Mucosa of stomach (tissue), 1 donor: ENCODE measurements at regions not wholly inside any gene's neighbourhood (a gene's known extent, or its start where the extent isn't known, plus 50 kb on each side); places are given as distances from the start of the nearest gene placed in this dataset.
"Not testable (repeated sequence)": the region's sequence is repeated elsewhere in the genome, so short reads cannot be mapped to it uniquely, and the experiment has no call there.

ENCODE experiments used
- H3K27me3 ChIP-seq: one replicate; pipeline ENCODE4 v1.7.0; 2013; ENCODE audit warnings: mild to moderate bottlenecking, low read length; ENCODE audit not compliant: control insufficient read depth, insufficient read depth
- H3K36me3 ChIP-seq: one replicate; pipeline ENCODE4 v1.7.0; 2013; ENCODE audit warnings: low read length; ENCODE audit not compliant: control insufficient read depth, insufficient read depth
- H3K4me1 ChIP-seq: one replicate; pipeline ENCODE4 v1.7.0; 2013; ENCODE audit warnings: mild to moderate bottlenecking, low read length; ENCODE audit not compliant: control insufficient read depth, insufficient read depth
- H3K4me3 ChIP-seq: one replicate; pipeline ENCODE4 v1.7.0; 2013; ENCODE audit warnings: low read length
- H3K9ac ChIP-seq: one replicate; pipeline ENCODE4 v1.7.0; 2013; ENCODE audit warnings: mild to moderate bottlenecking, low read length, moderate library complexity
- H3K9me3 ChIP-seq: one replicate; pipeline ENCODE4 v1.7.0; 2013; ENCODE audit warnings: mild to moderate bottlenecking, low read length, moderate library complexity; ENCODE audit not compliant: control insufficient read depth
- donor health status: Pancreatic carcinoma.

- Histone ChIP-seq H3K4me3 (no peak overlapping the region), H3K4me1 (no peaks in the 10 kb centered on the region), H3K9ac (no peak overlapping the region), H3K9me3 (no peaks in the 10 kb centered on the region), H3K27me3 (no peaks in the 10 kb centered on the region), H3K36me3 (no peaks in the 10 kb centered on the region)
Observed at GRCh38 chr10:57624066-57624465, 643.6 kb downstream of the IPMK start.

GRCh38 chr10:57621466-57621865, 646.2 kb downstream of the IPMK start:
- no peaks in the 10 kb centered on the region for H3K9me3 ChIP-seq
- H3K4me1 ChIP-seq = no peaks in the 10 kb centered on the region
- H3K9ac ChIP-seq = no peak overlapping the region
- H3K36me3 ChIP-seq = no peaks in the 10 kb centered on the region
- H3K27me3 ChIP-seq = no peaks in the 10 kb centered on the region
- no peak overlapping the region for H3K4me3 ChIP-seq

- Histone ChIP-seq H3K4me1 (no peaks in the 10 kb centered on the region), H3K9ac (no peak overlapping the region), H3K27me3 (no peaks in the 10 kb centered on the region), H3K36me3 (no peaks in the 10 kb centered on the region), H3K9me3 (no peaks in the 10 kb centered on the region), H3K4me3 (no peak overlapping the region)
Observed at GRCh38 chr10:57605948-57606485, 661.7 kb downstream of the IPMK start.

- Histone ChIP-seq H3K36me3 (no peaks in the 10 kb centered on the region), H3K27me3 (no peaks in the 10 kb centered on the region), H3K4me3 (no peak overlapping the region), H3K4me1 (no peaks in the 10 kb centered on the region), H3K9me3 (no peaks in the 10 kb centered on the region), H3K9ac (no peak overlapping the region)
Observed at GRCh38 chr10:57599440-57599839, 668.3 kb downstream of the IPMK start.

- no peak overlapping the region for H3K9ac ChIP-seq
- no peaks in the 10 kb centered on the region for H3K36me3 ChIP-seq
- no peaks in the 10 kb centered on the region for H3K9me3 ChIP-seq
- no peaks in the 10 kb centered on the region for H3K4me1 ChIP-seq
- no peaks in the 10 kb centered on the region for H3K27me3 ChIP-seq
- H3K4me3 ChIP-seq = no peak overlapping the region
Observed at GRCh38 chr10:57593983-57594573, 673.6 kb downstream of the IPMK start.

- H3K36me3 ChIP-seq = no peaks in the 10 kb centered on the region
- no peak overlapping the region for H3K4me3 ChIP-seq
- no peaks in the 10 kb centered on the region for H3K9me3 ChIP-seq
- H3K9ac ChIP-seq = no peak overlapping the region
- H3K27me3 ChIP-seq = no peaks in the 10 kb centered on the region
- no peaks in the 10 kb centered on the region for H3K4me1 ChIP-seq
Observed at GRCh38 chr10:57579926-57580325, 687.8 kb downstream of the IPMK start.

- Histone ChIP-seq H3K4me1 (no peaks in the 10 kb centered on the region), H3K9ac (no peak overlapping the region), H3K27me3 (no peaks in the 10 kb centered on the region), H3K36me3 (no peaks in the 10 kb centered on the region), H3K9me3 (no peaks in the 10 kb centered on the region), H3K4me3 (no peak overlapping the region)
Observed at GRCh38 chr10:57562211-57562610, 705.5 kb downstream of the IPMK start.

GRCh38 chr10:57551774-57552173, 715.9 kb downstream of the IPMK start:
- not testable (repeated sequence) for H3K4me1 ChIP-seq, H3K36me3 ChIP-seq, H3K27me3 ChIP-seq

GRCh38 chr10:57535306-57535705, 732.4 kb downstream of the IPMK start:
- H3K9ac ChIP-seq = no peak overlapping the region

More at GRCh38 chr10:57551774-57552173, 715.9 kb downstream of the IPMK start:
- not testable (repeated sequence) for H3K9ac ChIP-seq, H3K9me3 ChIP-seq, H3K4me3 ChIP-seq

GRCh38 chr10:57513637-57514036, 754.1 kb downstream of the IPMK start:
- Histone ChIP-seq H3K4me3 (no peak overlapping the region), H3K4me1 (no peaks in the 10 kb centered on the region), H3K36me3 (no peaks in the 10 kb centered on the region), H3K9ac (no peak overlapping the region), H3K27me3 (no peaks in the 10 kb centered on the region), H3K9me3 (no peaks in the 10 kb centered on the region)

More at GRCh38 chr10:57535306-57535705, 732.4 kb downstream of the IPMK start:
- Histone ChIP-seq H3K4me3 (no peak overlapping the region), H3K9me3 (no peaks in the 10 kb centered on the region), H3K4me1 (no peaks in the 10 kb centered on the region), H3K36me3 (no peaks in the 10 kb centered on the region), H3K27me3 (no peaks in the 10 kb centered on the region)

- no peak overlapping the region for H3K9ac ChIP-seq
- H3K36me3 ChIP-seq = no peaks in the 10 kb centered on the region
- H3K4me1 ChIP-seq = no peaks in the 10 kb centered on the region
- no peak overlapping the region for H3K4me3 ChIP-seq
- no peaks in the 10 kb centered on the region for H3K27me3 ChIP-seq
- H3K9me3 ChIP-seq = no peaks in the 10 kb centered on the region
Observed at GRCh38 chr10:57507788-57508187, 759.9 kb downstream of the IPMK start.

- no peaks in the 10 kb centered on the region for H3K4me1 ChIP-seq
- H3K9ac ChIP-seq = no peak overlapping the region
- H3K9me3 ChIP-seq = no peaks in the 10 kb centered on the region
- H3K4me3 ChIP-seq = no peak overlapping the region
- H3K27me3 ChIP-seq = no peaks in the 10 kb centered on the region
- H3K36me3 ChIP-seq = no peaks in the 10 kb centered on the region
Observed at GRCh38 chr10:57506414-57507094, 761.1 kb downstream of the IPMK start.
